SK-N-SH (cell line): ENCODE measurements at regions not wholly inside any gene's neighbourhood (a gene's known extent, or its start where the extent isn't known, plus 50 kb on each side); places are given as distances from the start of the nearest gene placed in this dataset.

Source experiments
- CTCF ChIA-PET: fragments of 300-600, 350-600 bp; formaldehyde crosslinking; extraction: SDS; loops from one replicate; lab custom pipeline; 2021; lab: Yijun Ruan, JAX
- POLR2A ChIA-PET: fragments of 350-600 bp; sonication (Branson Sonifier 250); formaldehyde crosslinking; extraction: SDS; loops from one replicate; lab custom pipeline; 2020; ENCODE audit warnings: antibody characterized with exemption, inconsistent platforms; lab: Yijun Ruan, JAX
- DNase-seq: peaks from one replicate; pipeline ENCODE4 v3.0.0; 2012
- H2AFZ ChIP-seq: fragments of 200-600 bp; sonication (generic); 2 replicates; pipeline ENCODE4 v1.8.1; 2016; ENCODE audit warnings: antibody characterized with exemption, mild to moderate bottlenecking, low read depth
- H3F3A ChIP-seq: fragments of 200-600 bp; sonication (generic); replicated peaks from 2 replicates; pipeline ENCODE3; 2016; ENCODE audit warnings: antibody characterized with exemption, mild to moderate bottlenecking; ENCODE audit not compliant: insufficient read depth
- H3K27ac ChIP-seq, 2 experiments: fragments of 200-500 bp in 1 of 2; fragments of 200-600 bp in 1 of 2; sonication (Bioruptor generic) in 1 of 2; sonication (generic), shearing (Covaris generic) in 1 of 2; 2 replicates each; pipeline versions ENCODE4 v1.5.1 to v1.6.1; 2014 to 2016; ENCODE audit warnings: low read depth in 2 of 2, inconsistent platforms in 1 of 2, low read length in 1 of 2, mild to moderate bottlenecking in 1 of 2, mixed read lengths in 1 of 2
- H3K27me3 ChIP-seq: fragments of 200-600 bp; sonication (generic), shearing (Covaris generic); 2 replicates; pipeline ENCODE4 v1.6.1; 2016; ENCODE audit warnings: mixed run types; ENCODE audit not compliant: insufficient read depth
- H3K36me3 ChIP-seq, 2 experiments: fragments of 200-500 bp in 1 of 2; fragments of 200-600 bp in 1 of 2; sonication (Bioruptor generic) in 1 of 2; sonication (generic) in 1 of 2; replicated peaks in 1 of 2; 2 replicates each; pipeline versions ENCODE3 to v1.5.1; 2014 to 2016; ENCODE audit warnings: low read length in 1 of 2, mild to moderate bottlenecking in 1 of 2; ENCODE audit not compliant: insufficient read depth in 2 of 2, control insufficient read depth in 1 of 2
- H3K4me1 ChIP-seq, 2 experiments: fragments of 200-500 bp in 1 of 2; fragments of 200-600 bp in 1 of 2; sonication (Bioruptor generic) in 1 of 2; sonication (generic), shearing (Covaris generic) in 1 of 2; 2 replicates each; pipeline versions ENCODE4 v1.5.1 to v1.6.1; 2014 to 2016; ENCODE audit warnings: low read depth in 1 of 2, low read length in 1 of 2, mixed run types in 1 of 2; ENCODE audit not compliant: insufficient read depth in 2 of 2, control insufficient read depth in 1 of 2
- H3K4me2 ChIP-seq: fragments of 200-600 bp; sonication (generic), shearing (Covaris generic); 2 replicates; pipeline ENCODE4 v1.6.1; 2017; ENCODE audit warnings: mixed run types
- H3K4me3 ChIP-seq, 2 experiments: fragments of 200-500 bp in 1 of 2; fragments of 200-600 bp in 1 of 2; sonication (Bioruptor generic) in 1 of 2; sonication (generic), shearing (Covaris generic) in 1 of 2; 2 replicates each; pipeline versions ENCODE4 v1.5.1 to v1.8.1; 2014 to 2016; ENCODE audit warnings: low read depth in 2 of 2, inconsistent platforms in 1 of 2, low read length in 1 of 2, mild to moderate bottlenecking in 1 of 2, mixed read lengths in 1 of 2, moderate library complexity in 1 of 2
- H3K79me2 ChIP-seq: fragments of 200-600 bp; sonication (generic); 2 replicates; pipeline ENCODE4 v1.8.1; 2017; ENCODE audit warnings: mild to moderate bottlenecking; ENCODE audit not compliant: insufficient read depth
- H3K9ac ChIP-seq: fragments of 200-600 bp; sonication (generic); 2 replicates; pipeline ENCODE4 v1.6.1; 2017; ENCODE audit warnings: mixed run types
- H3K9me2 ChIP-seq: fragments of 200-600 bp; sonication (generic); 2 replicates; pipeline ENCODE4 v1.6.1; 2017; ENCODE audit warnings: mixed run types
- H3K9me3 ChIP-seq: fragments of 200-600 bp; sonication (generic); 2 replicates; pipeline ENCODE4 v1.6.1; 2017; ENCODE audit warnings: mixed run types, mild to moderate bottlenecking, moderate library complexity
- H4K20me1 ChIP-seq: fragments of 200-600 bp; sonication (generic); 2 replicates; pipeline ENCODE4 v1.6.1; 2017; ENCODE audit warnings: mild to moderate bottlenecking, mixed run types; ENCODE audit not compliant: insufficient read depth
- CTCF ChIP-seq: fragments of 200-600 bp; sonication (generic); IDR thresholded peaks from 2 replicates; pipeline ENCODE4 v1.6.1; 2017; ENCODE audit warnings: antibody characterized with exemption, mild to moderate bottlenecking, moderate library complexity
- ELF1 ChIP-seq: IDR thresholded peaks from 2 replicates; pipeline ENCODE4 v1.4.0; 2012
- FOSL2 ChIP-seq: IDR thresholded peaks from 2 replicates; pipeline ENCODE4 v1.4.0; 2012; ENCODE audit warnings: low read depth, mild to moderate bottlenecking, moderate library complexity, borderline replicate concordance
- FOXM1 ChIP-seq: IDR thresholded peaks from 2 replicates; pipeline ENCODE4 v1.4.0; 2012; ENCODE audit warnings: low read depth, mild to moderate bottlenecking
- GABPA ChIP-seq: IDR thresholded peaks from 2 replicates; pipeline ENCODE4 v1.4.0; 2012; ENCODE audit warnings: low read depth, mild to moderate bottlenecking
- GATA2 ChIP-seq: sonication (generic); formaldehyde crosslinking; IDR thresholded peaks from 2 replicates; pipeline ENCODE4 v1.5.0; 2020; ENCODE audit warnings: mild to moderate bottlenecking, missing genetic modification reagents
- IRF3 ChIP-seq: fragments of 150-350 bp; IDR thresholded peaks from 2 replicates; pipeline ENCODE4 v1.6.1; 2016; ENCODE audit warnings: mild to moderate bottlenecking, low read depth, low read length
- JUND ChIP-seq: IDR thresholded peaks from 2 replicates; pipeline ENCODE4 v1.4.0; 2012
- MEF2A ChIP-seq: IDR thresholded peaks from 2 replicates; pipeline ENCODE4 v1.4.0; 2012; ENCODE audit warnings: low read depth, borderline replicate concordance
- NRF1 ChIP-seq: IDR thresholded peaks from 2 replicates; pipeline ENCODE4 v1.6.1; 2012; ENCODE audit warnings: low read depth, mild to moderate bottlenecking, low read length
- RAD21 ChIP-seq: IDR thresholded peaks from 2 replicates; pipeline ENCODE4 v1.6.1; 2012; ENCODE audit warnings: mild to moderate bottlenecking, low read length
- RXRA ChIP-seq: IDR thresholded peaks from 2 replicates; pipeline ENCODE4 v1.4.0; 2012; ENCODE audit warnings: low read depth, mild to moderate bottlenecking, borderline replicate concordance
- TCF12 ChIP-seq: IDR thresholded peaks from 2 replicates; pipeline ENCODE4 v1.4.0; 2012
- WGBS: methylation state at CpG from one replicate; pipeline ENCODE4 v1.1.6; 2017; ENCODE audit warnings: low lambda C conversion rate; 5-methylcytosine and 5-hydroxymethylcytosine counted together
- TF ChIP-seq, protein P1 (sequence below): IDR thresholded peaks from 2 replicates; pipeline ENCODE4 v1.4.0; 2012; ENCODE audit warnings: low read depth
- TF ChIP-seq, protein P2 (sequence below): fragments of 150-350 bp; IDR thresholded peaks from 2 replicates; pipeline ENCODE4 v1.6.1; 2017; ENCODE audit warnings: antibody characterized with exemption, low read length, low read depth, borderline replicate concordance

DNA sequence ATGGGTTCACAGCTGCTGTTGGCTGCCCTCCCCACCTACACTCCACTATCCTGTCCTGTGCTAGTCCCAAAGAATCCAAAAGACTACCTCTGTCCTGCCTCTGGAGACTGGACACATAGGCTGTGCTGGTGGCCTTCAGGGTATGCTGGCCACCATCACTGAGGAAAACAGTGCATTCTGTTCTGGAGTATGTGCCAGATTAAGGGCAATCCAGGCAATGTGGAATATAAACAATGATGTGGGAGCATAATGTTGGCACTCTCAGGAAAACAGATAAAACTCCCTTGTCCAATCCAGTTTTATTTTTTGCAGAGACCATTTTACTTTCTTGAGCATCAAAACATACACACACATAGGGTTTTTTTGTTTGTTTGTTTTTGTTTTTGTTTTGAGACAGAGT, 94.3 kb downstream of the GLUL start:
- H3F3A ChIP-seq, result no peaks in the 10 kb centered on the region
- no peaks in the 10 kb centered on the region for H3K36me3 ChIP-seq
- no peaks in the 10 kb centered on the region for H3K9me3 ChIP-seq
- peaks cover 0 to 4% of the 10 kb centered on the region in 2 experiments; a peak in 1 of 4 replicates for H3K4me1 ChIP-seq
- H3K79me2 ChIP-seq, result no peaks in the 10 kb centered on the region
- ChIA-PET CTCF (interaction anchor here (0.6 kb wide), 1 partner anchor 100 kb away, joined by 3 read pairs; no protein-coding TSS in a partner anchor), POLR2A (no interaction called here)
- H3K9me2 ChIP-seq, result no peaks in the 10 kb centered on the region
- DNase-seq, result no peak
- H3K9ac ChIP-seq, result no peak overlapping the region
- H4K20me1 ChIP-seq, result no peaks in the 10 kb centered on the region
- no peak overlapping the region for H3K27ac ChIP-seq
- no peak for TF ChIP-seq ELF1
- no peak for TF ChIP-seq TCF12
- no peak for TF ChIP-seq GATA2 (CRISPR knock-in tag)
- TF ChIP-seq, protein P1, sequence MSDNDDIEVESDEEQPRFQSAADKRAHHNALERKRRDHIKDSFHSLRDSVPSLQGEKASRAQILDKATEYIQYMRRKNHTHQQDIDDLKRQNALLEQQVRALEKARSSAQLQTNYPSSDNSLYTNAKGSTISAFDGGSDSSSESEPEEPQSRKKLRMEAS, result no peak
- TF ChIP-seq JUND, result no peak
- TF ChIP-seq FOSL2, result no peak
- no peak for TF ChIP-seq MEF2A
- no peak for TF ChIP-seq FOXM1
- no peak for TF ChIP-seq NRF1
- TF ChIP-seq CTCF, result no peak
- no peak for TF ChIP-seq RAD21
- no peak for TF ChIP-seq GABPA
- no peak for TF ChIP-seq RXRA
- H3K4me3 ChIP-seq, result no peak overlapping the region
- H3K27me3 ChIP-seq, result no peaks in the 10 kb centered on the region
- H2AFZ ChIP-seq, result no peak overlapping the region
- no peak overlapping the region for H3K4me2 ChIP-seq

DNA sequence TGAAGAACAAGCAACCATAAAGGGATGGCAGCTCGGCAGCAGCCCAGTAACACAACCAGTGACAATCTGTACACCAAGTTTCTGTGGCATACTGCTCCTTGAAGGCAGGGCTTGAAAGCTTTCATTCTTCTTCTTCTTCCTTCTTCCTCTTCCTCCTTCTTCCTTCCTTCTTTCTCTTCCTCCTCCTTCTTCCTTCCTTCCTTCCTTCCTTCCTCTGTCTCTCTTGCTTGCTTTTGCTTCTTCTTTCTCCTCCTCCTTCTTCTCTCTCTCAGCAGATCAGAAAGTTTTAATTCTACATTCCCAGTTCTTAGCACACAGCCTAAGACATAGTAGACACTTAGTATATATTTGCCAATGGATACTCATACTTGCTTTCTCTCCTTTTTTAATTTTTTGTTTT, 95.9 kb downstream of the GLUL start:
- H3K79me2 ChIP-seq, result no peaks in the 10 kb centered on the region
- no peak for DNase-seq
- H3K9ac ChIP-seq, result no peak overlapping the region
- no peaks in the 10 kb centered on the region for H4K20me1 ChIP-seq
- H3F3A ChIP-seq, result no peaks in the 10 kb centered on the region
- no peaks in the 10 kb centered on the region for H3K9me2 ChIP-seq
- H3K4me1 ChIP-seq, result peaks cover 0 to 4% of the 10 kb centered on the region in 2 experiments; a peak in 1 of 4 replicates
- WGBS, result 0% methylated on average over 1 of the region's 1 CpG
- POLR2A ChIA-PET, result no interaction called here
- no peak overlapping the region for H3K27ac ChIP-seq
- no peak overlapping the region for H3K4me2 ChIP-seq
- no peaks in the 10 kb centered on the region for H3K9me3 ChIP-seq
- TF ChIP-seq, protein P2, sequence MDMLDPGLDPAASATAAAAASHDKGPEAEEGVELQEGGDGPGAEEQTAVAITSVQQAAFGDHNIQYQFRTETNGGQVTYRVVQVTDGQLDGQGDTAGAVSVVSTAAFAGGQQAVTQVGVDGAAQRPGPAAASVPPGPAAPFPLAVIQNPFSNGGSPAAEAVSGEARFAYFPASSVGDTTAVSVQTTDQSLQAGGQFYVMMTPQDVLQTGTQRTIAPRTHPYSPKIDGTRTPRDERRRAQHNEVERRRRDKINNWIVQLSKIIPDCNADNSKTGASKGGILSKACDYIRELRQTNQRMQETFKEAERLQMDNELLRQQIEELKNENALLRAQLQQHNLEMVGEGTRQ, result no peak
- no peak for TF ChIP-seq IRF3
- TF ChIP-seq, all 33 proteins: peak for 0
- no peaks in the 10 kb centered on the region for H3K36me3 ChIP-seq
- CTCF ChIA-PET, result no interaction called here
- no peak overlapping the region for H3K4me3 ChIP-seq
- H2AFZ ChIP-seq, result no peak overlapping the region
- no peaks in the 10 kb centered on the region for H3K27me3 ChIP-seq
